Activated CD4-positive, CD25-positive, alpha-beta regulatory T cell treated with anti-CD3 and anti-CD28 coated beads, Interleukin-2, amount 50 U/mL, for 72 hours (primary cell): ENCODE measurements at regions not wholly inside any gene's neighbourhood (a gene's known extent, or its start where the extent isn't known, plus 50 kb on each side); places are given as distances from the start of the nearest gene placed in this dataset.

Source experiments
- DNase-seq: peaks from one replicate; pipeline ENCODE4 v3.0.0; 2021

- DNase-seq, result no peak
These were observed 219.5 kb upstream of the NUDT4 start for GRCh38 chr12:93158065-93158843.

DNA sequence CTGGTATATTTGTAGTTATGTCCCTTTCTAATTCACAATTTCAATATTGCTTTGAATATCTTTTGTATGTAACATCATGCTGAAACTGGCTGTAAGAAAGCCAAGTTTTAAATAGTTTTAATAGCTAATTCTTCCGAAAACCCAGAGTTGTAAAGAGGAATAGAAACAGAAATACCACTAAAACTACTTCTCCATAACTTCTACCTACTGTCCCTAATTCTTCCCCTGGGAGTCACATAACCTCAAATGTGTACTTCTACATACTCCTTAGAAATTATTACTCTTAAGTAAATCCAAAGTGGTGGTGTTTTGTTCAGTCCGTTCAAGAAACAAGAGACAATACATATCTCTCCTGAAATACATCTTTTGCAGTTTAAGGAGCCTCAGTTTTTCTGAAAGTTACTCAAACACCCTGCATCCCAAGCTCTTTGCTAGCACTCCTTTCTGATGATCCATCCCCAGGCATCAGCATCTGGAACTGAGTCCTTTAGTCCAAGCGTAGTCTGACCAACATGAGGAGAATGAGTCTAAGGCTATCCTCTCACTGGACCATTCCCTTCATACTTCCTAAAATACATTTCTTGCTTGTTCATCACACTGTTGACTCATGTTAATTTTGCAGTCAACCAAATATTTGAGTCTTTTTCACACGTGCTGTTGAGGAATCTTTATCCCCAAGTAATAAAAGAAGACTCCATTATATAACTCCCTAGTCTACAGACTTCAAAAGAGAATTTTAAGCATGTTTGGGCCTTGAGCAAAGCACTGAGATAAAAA, 214.3 kb upstream of the NUDT4 start:
- no peak for DNase-seq

- no peak for DNase-seq
These were observed 213.4 kb upstream of the NUDT4 start for GRCh38 chr12:93164103-93164880.

- DNase-seq, result no peak
These were observed 212.3 kb upstream of the NUDT4 start for GRCh38 chr12:93165384-93165932.

DNA sequence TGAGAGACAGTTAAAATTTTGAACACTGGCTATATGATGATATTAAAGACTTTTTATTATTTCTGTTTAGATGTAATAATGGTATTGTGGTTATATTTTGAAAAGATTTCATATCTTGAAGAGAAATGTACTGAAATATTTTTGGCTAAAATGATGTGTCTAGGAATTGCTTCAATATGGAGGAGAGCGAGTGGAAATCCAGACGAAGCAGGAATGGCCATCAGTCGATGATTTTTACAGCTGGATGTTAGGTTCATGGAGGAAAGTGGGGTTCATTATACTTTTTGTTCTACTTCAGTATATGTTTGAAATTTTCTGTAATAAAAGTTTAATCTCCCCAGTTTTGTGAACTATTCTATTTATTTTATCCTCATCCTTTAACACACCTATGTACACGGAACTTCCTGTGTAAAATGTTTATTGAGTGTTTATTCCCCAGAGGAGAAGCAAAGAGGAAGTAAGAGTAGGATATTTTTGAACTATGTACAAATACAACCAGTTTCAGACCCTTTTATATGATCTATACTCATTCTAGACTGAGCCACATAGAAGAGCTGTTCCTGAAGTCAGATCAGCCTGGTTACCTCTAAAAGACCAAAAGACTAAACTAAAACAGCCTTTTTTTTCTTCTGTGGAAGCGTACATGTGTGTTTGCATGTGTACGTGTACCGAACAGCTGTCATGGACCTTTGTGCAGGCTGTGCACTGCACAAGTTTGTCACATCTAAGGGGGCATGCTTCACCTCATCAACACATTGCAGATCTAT, 211.0 kb upstream of the NUDT4 start:
- DNase-seq, result no peak

- no peak for DNase-seq
These were observed 210.4 kb upstream of the NUDT4 start for GRCh38 chr12:93167331-93167730.

DNA sequence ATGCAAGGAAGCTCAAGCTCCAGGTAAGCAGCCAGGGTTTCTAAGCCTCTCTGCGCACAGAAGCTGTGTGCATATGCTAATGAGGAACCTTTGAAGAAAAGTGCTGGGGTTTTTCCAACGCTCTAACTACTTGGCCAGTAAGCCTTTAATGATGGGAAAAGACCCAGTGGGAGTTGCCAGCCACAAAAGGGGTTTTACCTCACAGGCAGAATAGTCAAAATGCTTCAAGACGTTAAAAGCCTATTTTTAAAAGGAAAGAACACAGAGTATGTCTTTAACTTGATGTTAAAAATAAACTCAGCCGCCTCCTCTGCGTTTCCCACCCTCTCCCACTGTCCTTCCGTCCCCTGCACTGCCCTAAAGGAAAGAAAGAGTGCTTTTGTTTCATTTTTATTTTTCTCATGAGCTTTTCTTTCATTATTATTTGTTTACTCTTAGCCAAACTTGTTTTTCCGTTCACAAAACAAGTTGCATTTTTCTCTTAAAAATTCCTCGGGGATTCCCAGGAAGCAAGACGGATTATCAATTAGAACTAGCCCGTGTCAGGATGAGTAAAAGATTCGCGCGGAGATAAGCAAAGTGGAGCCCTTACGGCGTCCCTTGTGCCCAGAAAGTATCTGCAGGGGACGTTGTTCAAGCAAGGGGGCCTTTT, 209.8 kb upstream of the NUDT4 start:
- no peak for DNase-seq

GRCh38 chr12:93168751-93169150, 209.0 kb upstream of the NUDT4 start:
- DNase-seq, result no peak

- DNase-seq, result no peak
These were observed 208.2 kb upstream of the NUDT4 start for GRCh38 chr12:93169536-93169935.

GRCh38 chr12:93170928-93171327, 206.8 kb upstream of the NUDT4 start:
- no peak for DNase-seq

DNA sequence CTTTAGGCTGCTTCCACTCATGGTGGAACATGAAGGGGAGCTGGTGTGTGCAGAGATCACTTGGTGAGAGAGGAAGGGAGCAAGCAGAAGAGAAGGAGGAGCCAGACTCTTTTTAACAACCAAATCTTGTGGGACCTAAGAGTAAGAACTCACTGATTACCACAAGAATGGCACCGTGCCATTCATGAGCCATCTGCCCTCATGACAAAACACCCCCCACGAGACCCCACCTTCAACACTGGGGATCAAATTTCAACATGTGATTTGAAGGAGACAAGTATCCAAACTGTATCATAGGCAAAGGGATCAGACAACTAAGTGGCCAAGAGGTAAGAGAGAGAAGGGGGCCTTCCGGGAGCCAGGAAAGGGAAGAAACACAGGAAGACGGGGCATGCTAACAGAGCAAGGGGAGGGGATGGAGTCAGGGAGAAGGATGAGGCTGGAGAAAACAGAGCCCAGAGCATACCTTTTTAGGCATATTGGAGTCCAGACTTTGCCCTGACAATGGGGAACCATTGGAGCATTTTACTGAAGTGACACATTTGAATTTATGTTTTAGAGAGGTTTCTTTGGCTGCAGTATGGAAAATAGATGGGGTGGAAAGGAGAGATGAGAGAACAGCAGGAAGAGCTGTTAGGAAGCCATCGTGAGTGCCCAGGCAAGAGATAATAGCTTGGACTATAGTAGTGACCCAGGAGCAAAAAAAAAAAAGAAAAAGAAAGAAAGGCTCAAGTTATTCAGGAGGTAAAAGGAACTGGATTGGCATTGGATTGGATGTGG, 204.4 kb upstream of the NUDT4 start:
- DNase-seq, result no peak

DNA sequence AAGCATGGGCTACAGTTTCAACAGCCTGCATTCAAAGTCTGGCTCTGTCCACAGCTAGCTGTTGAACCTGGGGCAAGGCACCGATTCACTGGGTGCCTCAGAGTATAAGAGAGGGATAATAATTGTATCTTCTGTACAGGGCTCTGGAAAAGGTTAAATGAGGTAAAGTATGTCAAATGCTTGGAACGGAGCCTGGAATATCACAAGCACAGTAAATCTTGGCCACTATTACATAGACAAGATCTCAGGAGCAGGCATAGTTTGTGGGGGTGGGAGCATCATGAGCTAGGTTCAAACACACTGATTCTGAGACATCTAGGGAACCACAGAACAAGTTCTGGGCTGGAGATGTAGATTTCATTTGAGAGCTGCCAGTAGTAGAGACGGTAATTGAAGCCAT, 203.7 kb upstream of the NUDT4 start:
- DNase-seq, result no peak

DNA sequence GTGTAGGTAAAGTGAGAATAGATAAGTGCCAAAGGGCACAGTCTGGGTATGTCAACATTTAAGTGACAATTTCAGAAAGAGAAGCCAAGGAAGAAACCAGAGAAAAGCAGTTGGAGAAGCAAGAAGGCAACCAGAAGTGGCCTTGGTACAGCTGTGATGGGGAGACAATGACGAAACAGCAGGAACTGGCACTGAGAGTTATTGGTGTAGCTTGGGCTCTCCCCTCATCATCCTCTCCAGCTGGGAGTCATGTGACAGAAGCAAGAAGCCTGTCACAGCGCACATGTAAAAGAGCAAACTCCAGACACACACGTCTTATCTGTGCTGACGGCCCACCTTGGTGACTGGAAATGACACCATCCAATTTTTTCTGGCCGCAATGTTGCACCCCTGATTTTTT, 203.3 kb upstream of the NUDT4 start:
- no peak for DNase-seq

- no peak for DNase-seq
These were observed 201.6 kb upstream of the NUDT4 start for GRCh38 chr12:93176165-93176564.

DNA sequence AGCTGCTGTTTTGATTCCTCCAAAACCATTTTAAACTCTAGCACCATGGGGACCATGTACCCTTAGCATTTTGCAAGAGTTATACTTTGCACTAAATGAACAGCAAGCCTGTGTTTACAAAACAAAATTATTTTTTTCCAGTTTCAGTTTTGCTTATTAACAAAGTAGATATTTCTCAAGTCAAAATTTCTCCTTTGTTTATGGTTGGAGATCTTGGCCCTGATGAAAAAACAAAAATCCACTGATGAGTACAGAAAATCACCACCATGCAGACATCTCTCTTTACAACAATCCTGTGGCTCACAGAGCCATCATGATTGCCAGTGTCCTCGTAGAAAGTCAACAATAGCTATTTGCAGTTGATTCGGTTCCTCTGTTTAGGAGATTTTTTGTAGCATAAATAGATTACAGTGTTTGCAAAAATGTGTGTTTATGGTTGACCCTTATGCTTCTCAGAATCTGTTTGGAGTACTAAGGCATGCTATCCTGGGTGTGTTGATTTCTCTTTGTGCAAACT, 201.1 kb upstream of the NUDT4 start:
- no peak for DNase-seq

DNA sequence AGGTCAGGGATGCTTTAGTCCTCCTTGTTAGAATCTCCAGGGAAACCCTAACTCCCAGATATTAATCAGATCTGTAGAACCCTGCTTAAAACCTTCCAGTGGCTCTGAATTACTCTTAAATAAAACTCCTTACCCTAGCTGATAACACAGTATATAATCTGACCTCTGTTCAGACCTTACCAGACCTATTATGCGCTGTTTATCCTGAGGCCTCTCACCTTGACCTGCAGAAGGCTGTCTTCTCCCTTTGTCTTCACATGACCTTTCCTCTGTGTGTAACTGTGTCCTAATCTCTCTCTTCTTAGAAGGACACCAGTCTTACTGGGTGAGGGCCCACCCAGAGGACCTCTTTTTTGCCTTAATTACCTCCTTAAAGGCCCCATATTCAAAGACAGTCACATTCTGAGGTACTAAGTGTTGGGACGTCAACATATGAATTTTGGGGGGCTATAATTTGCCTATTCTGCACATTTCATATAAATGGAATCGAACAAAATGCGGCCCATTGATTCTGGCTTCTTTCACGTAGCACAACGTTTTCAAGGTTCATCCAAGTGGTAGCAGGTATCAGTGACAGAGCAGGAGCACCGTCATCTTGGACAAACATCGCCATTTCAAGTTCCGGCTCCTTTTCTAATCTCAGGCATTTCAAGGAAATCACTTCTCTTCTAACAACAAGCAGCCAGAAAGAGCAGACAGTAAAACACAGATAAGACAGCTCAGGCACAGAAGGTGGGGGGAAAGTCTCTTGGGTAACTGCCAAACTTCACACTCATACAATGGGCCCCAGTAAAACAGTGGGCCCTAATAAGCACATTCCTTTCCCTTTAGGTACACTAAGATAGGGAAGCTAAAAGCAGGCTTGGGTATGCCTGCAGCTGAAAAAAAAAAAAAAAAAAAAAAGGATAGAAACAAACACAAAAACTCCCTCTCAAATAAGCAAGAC, 200.2 kb upstream of the NUDT4 start:
- DNase-seq, result no peak

GRCh38 chr12:93178154-93178878, 199.4 kb upstream of the NUDT4 start:
- DNase-seq, result no peak

GRCh38 chr12:93179792-93180191, 197.9 kb upstream of the NUDT4 start:
- no peak for DNase-seq

DNA sequence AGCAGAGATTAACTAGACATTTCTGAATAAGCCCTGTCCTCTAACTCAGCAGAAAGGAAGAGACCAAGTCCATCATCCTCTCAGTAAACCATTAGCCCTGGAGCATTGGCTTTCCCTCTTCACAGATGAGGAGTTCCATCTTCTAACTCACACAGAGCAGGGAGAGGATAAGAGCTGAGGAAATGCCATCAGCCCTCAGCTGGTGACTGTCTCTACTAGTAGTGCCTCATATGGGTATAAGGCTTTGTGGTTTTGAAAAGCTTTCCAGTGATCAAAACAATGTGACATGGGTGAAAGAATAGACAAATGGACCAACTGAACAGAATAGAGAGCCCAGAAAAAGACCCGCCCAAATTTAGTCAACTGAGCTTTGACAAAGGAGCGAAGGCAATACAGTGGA, 197.2 kb upstream of the NUDT4 start:
- no peak for DNase-seq
